ENCODE measurements at regions not wholly inside any gene's neighbourhood (a gene's known extent, or its start where the extent isn't known, plus 50 kb on each side); places are given as distances from the start of the nearest gene placed in this dataset.

DNA sequence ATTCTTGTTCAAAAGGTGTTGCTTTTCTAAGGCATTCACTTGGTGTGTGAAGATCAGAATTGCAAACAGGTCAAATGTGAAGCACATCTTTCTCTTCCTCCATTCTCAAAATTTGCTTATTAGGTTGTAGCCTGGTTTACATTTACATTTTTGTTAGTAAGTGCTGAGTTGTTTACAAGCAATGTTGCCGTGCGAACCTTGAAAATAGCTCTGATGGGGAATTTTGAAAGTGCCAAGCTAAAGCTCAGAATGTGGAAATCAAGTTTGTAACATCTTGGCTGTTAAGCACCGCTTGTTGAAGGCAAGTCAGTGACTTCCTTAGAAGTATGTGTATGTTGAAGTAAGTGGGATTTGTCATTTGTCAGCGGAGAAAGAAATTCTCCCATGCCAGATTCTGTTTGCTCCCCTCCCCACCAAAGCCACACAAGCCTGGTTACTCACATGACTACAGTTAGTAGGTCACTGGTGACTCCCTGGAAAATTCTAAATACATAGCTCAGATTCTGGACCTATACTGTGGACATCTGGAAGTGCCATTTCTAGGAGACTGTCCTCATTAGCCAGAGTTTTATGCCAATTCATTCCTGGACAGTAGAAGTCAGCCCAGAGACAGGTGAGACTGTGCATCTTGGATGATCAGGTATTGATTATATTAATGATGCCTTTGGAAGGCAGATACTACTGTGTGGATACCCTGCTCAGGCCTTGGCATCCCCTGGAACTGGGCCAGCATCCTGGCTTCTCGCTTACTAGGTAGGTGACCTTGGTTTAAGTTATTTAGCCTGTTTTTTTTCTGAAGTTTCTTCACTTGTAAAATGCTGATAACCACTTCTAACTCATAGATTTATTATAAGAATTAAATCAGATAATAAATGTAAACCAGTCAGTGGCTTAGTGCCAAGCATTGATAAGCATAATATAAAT is 390.6 kb upstream of the SEMA6D start:
- no peaks in the 10 kb centered on the region for H3K27me3 Mint-ChIP-seq
- H3K36me3 Mint-ChIP-seq = no peaks in the 10 kb centered on the region
- H3K9me3 Mint-ChIP-seq (ENCODE audit: low read depth) = no peaks in the 10 kb centered on the region
- CTCF ChIA-PET = no interaction called here
- H3K27ac Mint-ChIP-seq = no peak overlapping the region
- ATAC-seq (no peak), DNase-seq (no peak)
- no peaks in the 10 kb centered on the region for H3K4me1 Mint-ChIP-seq
- no peak overlapping the region for H3K4me3 Mint-ChIP-seq

DNA sequence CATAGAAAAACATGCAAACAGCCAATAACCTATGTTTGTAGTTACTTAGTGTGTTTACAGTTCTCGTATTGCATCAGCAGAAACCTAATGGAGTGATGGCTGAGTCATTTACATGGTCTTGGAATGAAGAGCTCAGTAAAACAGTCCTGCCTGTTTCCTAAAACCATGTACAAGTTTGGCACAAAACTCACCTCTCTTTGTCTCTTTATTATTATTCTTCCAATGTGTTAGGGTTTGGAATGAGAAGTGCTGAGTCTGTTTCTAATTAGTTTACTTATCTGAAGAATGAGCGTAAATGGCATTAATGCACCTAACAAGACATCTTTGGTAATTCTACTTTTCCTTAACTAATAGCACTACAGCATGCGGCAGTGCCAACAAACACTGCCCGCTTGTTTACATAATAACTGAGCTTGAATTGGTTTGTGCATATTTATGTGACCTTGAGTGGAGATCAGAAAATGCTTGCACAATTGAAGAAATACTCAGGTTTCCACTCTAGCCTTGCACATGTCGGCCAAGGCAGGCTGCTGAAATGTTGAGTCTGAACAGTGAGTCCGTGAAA is 385.4 kb upstream of the SEMA6D start:
- Mint-ChIP-seq H3K27ac (no peak overlapping the region), H3K9me3 (ENCODE audit: low read depth) (peaks cover 4% of the 10 kb centered on the region), H3K4me3 (no peak overlapping the region), H3K4me1 (no peaks in the 10 kb centered on the region), H3K36me3 (no peaks in the 10 kb centered on the region), H3K27me3 (no peaks in the 10 kb centered on the region)
- no peak for DNase-seq
- CTCF ChIA-PET = no interaction called here
- ATAC-seq = no peak

DNA sequence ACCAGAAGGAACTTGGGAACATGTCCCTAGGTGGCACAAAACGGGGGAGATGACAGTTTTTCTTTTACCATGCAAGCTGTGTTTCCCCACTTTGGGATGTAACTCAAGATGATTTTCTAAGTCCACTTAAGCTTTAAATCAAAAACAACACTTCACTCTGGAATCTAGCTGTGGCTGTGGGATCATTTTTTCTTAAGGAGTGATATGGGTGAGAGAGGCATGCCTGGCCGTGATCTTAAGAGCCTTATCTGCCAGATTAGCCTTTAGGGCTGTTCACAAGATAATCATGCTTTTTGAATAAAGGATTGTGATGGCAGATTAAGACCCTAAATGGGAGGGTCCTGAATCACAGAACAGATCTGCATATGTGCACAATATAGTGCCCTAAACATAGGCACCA is 384.8 kb upstream of the SEMA6D start:
- Mint-ChIP-seq H3K36me3 (no peaks in the 10 kb centered on the region), H3K27ac (no peak overlapping the region), H3K9me3 (ENCODE audit: low read depth) (peaks cover 6% of the 10 kb centered on the region), H3K4me1 (no peaks in the 10 kb centered on the region), H3K4me3 (no peak overlapping the region), H3K27me3 (no peaks in the 10 kb centered on the region)
- no peak for ATAC-seq
- CTCF ChIA-PET = no interaction called here
- DNase-seq = no peak

DNA sequence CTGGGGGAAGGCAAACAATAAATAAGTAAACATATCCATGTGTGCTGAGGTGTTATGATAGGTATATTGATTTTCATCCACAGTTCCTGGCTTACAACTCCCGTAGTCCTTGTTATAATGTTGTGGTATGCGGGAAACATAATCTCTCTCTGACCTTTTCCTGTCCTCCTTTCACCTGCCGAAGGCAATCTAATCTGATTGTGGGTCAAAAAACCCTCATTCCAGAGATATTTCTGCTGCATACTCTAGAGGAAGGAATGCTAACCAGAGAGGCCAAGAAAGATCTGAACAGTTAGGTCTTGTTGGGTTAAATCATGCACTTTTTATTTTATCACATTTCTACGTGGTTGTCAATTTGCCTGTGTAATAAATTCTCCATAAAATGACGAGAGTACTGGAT is 383.6 kb upstream of the SEMA6D start:
- H3K27me3 Mint-ChIP-seq = no peaks in the 10 kb centered on the region
- no peaks in the 10 kb centered on the region for H3K4me1 Mint-ChIP-seq
- no peak overlapping the region for H3K27ac Mint-ChIP-seq
- CTCF ChIA-PET = no interaction called here
- no peak overlapping the region for H3K4me3 Mint-ChIP-seq
- H3K9me3 Mint-ChIP-seq (ENCODE audit: low read depth) = peaks cover 8% of the 10 kb centered on the region
- no peak for ATAC-seq
- no peaks in the 10 kb centered on the region for H3K36me3 Mint-ChIP-seq
- no peak for DNase-seq

DNA sequence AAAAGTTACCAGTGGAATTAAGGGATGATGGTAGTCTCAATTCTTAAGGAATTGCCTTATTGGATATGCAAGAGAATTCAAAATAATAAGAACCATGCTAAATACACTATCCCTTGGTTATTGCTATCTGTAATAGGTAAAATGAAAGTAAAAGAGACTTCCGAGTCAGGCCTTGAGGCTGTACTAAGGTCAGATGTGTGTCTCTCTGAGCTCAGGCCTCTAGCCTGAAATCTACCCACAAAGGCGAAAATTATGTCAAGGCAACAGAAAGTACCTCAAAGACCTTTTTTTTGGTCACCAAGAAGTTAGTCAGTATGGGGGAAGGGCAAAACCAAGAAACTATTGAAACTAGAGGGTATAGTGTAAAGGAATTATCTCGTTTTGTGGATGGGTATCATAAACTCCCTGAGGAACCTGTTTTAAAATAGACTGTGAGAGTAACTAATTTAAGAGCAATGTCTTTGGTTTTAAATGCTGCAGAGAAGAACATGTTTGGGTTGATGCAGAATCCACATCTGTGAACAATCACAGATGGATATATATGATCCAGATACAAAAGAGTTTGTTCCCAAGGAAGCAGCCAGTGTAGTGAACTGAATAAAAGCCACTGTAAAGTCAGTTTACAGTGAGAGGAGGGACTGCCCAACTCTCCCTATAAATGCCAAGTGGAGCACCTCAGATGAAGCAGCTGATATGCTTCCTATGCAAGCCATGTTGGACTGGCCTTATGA is 382.3 kb upstream of the SEMA6D start:
- Mint-ChIP-seq H3K27me3 (no peaks in the 10 kb centered on the region), H3K9me3 (ENCODE audit: low read depth) (peaks cover 9% of the 10 kb centered on the region), H3K36me3 (no peaks in the 10 kb centered on the region), H3K4me3 (no peak overlapping the region), H3K4me1 (no peaks in the 10 kb centered on the region), H3K27ac (no peak overlapping the region)
- ATAC-seq = no peak
- CTCF ChIA-PET = no interaction called here
- no peak for DNase-seq

DNA sequence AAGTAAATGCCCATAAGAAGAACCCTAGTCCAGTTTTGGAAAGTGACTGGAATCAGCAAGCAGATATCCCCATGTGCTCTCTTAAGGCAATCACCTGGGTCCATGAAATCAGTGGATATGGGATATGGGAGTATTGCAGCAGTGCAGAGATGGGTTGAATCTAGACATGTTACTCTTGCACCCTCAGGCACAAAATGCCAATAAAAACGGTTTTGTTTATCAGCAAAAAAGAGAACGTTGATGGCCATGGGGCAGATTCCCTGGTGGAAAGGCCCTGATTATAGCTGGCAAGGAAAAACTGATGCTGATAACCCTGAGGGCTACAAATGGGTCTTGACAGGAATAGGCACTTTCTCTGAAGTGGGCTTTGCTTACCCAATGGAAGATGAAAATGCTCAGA is 380.2 kb upstream of the SEMA6D start:
- ATAC-seq = no peak
- H3K27me3 Mint-ChIP-seq = no peaks in the 10 kb centered on the region

DNA sequence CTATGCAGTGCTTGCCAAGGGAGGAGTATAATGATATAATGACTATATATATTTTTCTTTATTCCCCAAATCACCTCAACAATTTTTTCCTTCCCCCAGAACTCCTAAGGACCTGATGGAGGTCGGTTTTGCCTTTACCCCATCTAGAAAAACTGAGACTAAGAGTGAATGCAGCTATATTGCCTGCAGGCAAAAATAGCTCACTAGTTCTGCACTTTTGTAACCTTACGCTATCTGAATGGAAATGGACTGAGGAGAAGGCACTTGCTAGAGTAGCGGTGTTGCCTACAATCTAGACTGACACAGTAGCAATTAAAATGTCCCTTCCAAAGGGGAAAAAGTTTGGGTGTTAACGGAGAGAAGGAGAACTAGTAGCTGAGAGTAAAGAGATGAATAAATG is 379.5 kb upstream of the SEMA6D start:
- no peaks in the 10 kb centered on the region for H3K4me1 Mint-ChIP-seq
- H3K9me3 Mint-ChIP-seq (ENCODE audit: low read depth) = peaks cover 10% of the 10 kb centered on the region
- no peak for ATAC-seq
- no peak for DNase-seq
- CTCF ChIA-PET = no interaction called here
- H3K27ac Mint-ChIP-seq = no peak overlapping the region
- no peaks in the 10 kb centered on the region for H3K27me3 Mint-ChIP-seq
- no peak overlapping the region for H3K4me3 Mint-ChIP-seq
- no peaks in the 10 kb centered on the region for H3K36me3 Mint-ChIP-seq

More for the DNA sequence above, 380.2 kb upstream of the SEMA6D start:
- Mint-ChIP-seq H3K4me1 (no peaks in the 10 kb centered on the region), H3K27ac (no peak overlapping the region), H3K36me3 (no peaks in the 10 kb centered on the region), H3K9me3 (ENCODE audit: low read depth) (peaks cover 10% of the 10 kb centered on the region), H3K4me3 (no peak overlapping the region)
- CTCF ChIA-PET = no interaction called here
- DNase-seq = no peak

DNA sequence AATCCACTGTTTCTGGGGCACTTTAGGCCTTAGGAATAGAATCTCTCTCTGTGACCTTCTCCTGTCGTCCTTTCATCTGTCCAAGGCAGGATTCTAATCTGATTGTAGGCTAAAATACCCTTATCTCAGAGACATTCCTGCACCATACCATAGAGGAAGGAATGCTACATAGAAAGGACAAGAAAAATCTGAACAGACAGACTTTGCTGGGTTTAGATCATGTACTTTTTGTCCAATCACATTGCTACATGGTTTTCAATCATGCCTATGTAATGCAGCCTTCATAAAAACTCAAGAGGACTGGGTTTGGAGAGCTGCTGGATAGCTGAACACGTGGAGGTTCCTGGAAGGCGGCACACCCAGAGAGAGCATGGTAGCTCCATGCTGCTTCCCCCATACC is 378.5 kb upstream of the SEMA6D start:
- no peaks in the 10 kb centered on the region for H3K27me3 Mint-ChIP-seq
- no peak overlapping the region for H3K27ac Mint-ChIP-seq
- H3K36me3 Mint-ChIP-seq = no peaks in the 10 kb centered on the region
- no peak overlapping the region for H3K4me3 Mint-ChIP-seq
- CTCF ChIA-PET = no interaction called here
- ATAC-seq (no peak), DNase-seq (no peak)
- H3K4me1 Mint-ChIP-seq = no peaks in the 10 kb centered on the region
- H3K9me3 Mint-ChIP-seq (ENCODE audit: low read depth) = peaks cover 7% of the 10 kb centered on the region

DNA sequence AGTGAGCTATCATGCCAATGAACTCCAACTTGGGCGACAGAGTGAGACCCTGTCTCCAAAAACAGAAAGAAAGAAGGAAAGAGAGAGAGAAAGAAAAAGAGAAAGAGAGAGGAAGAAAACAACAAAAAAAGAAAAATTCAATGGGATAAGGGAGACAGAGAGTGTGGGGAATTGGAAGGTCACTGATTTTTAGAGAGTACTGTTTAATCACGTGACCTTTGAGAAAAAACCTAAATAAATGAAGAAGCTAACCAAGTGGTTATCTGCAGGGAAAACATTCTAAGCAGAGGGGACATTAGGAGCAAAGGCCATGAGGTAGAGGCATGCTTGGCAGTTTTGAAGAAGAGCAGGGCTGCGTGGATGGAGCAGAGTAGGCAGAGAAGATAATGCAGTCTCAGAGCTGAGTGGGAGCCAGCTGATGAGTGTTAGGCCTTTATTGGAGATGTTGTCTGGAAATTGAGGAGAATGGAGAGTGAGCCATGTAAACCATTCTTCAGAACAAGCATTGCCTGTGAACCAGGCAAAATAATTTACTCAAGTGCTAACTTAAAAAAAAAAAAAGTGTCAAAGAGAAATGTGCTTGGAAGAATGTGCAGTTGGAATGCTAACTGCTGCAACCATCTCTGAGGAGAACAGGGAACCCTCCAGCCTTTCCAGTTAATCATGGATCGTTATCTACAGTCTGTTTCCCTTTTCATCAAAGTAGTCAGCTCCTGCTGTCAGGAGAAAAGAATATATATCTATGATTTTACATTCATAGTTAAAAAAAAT is 377.3 kb upstream of the SEMA6D start:
- DNase-seq (no peak), ATAC-seq (no peak)
- Mint-ChIP-seq H3K9me3 (ENCODE audit: low read depth) (peaks cover 5% of the 10 kb centered on the region), H3K4me3 (no peak overlapping the region), H3K27me3 (no peaks in the 10 kb centered on the region), H3K36me3 (no peaks in the 10 kb centered on the region), H3K27ac (no peak overlapping the region), H3K4me1 (no peaks in the 10 kb centered on the region)
- CTCF ChIA-PET = no interaction called here

DNA sequence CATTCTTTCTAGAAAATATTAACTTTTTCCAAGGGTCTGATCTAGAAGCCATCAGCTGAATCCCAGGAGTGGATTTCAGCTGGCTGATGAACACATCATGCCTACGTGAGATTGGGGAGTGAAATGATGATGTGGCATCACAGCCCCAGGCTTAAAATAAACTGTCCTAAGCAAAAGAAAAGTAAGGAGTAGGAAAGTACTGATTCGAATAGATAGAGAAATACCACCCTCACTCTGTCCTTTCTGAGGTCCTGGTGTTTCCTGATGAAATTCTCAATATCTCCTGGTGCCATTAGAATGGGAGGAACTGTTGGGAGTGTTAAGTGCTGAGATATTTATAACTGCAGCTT is 376.8 kb upstream of the SEMA6D start:
- Mint-ChIP-seq H3K9me3 (ENCODE audit: low read depth) (peaks cover 5% of the 10 kb centered on the region), H3K4me3 (no peak overlapping the region), H3K27me3 (no peaks in the 10 kb centered on the region), H3K27ac (no peak overlapping the region), H3K36me3 (no peaks in the 10 kb centered on the region), H3K4me1 (no peaks in the 10 kb centered on the region)
- DNase-seq = no peak
- CTCF ChIA-PET = no interaction called here
- ATAC-seq = no peak

DNA sequence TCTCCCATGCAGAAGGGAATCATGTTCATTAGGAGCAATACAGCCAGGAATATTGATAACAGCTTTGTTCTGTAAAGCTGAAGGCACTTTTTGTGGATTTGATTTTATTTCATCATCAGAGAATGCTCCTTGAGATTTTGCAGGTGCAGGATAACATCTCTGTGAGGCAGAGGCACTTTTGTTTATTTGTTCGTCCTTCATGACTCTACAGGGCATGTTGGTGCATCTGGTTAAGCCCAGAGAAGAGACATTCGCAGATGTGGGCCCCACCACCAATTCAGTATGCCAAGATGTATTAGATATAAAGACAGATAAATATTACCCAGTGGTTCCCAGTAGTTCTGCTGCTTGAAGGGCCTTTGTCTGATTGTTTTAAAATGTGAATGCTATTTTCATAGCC is 368.1 kb upstream of the SEMA6D start:
- no peaks in the 10 kb centered on the region for H3K4me1 Mint-ChIP-seq
- ATAC-seq = no peak
- no peak for DNase-seq
- H3K36me3 Mint-ChIP-seq = no peaks in the 10 kb centered on the region
- no peak overlapping the region for H3K4me3 Mint-ChIP-seq
- H3K9me3 Mint-ChIP-seq (ENCODE audit: low read depth) = no peaks in the 10 kb centered on the region
- CTCF ChIA-PET = no interaction called here
- H3K27ac Mint-ChIP-seq = no peak overlapping the region
- H3K27me3 Mint-ChIP-seq = no peaks in the 10 kb centered on the region

DNA sequence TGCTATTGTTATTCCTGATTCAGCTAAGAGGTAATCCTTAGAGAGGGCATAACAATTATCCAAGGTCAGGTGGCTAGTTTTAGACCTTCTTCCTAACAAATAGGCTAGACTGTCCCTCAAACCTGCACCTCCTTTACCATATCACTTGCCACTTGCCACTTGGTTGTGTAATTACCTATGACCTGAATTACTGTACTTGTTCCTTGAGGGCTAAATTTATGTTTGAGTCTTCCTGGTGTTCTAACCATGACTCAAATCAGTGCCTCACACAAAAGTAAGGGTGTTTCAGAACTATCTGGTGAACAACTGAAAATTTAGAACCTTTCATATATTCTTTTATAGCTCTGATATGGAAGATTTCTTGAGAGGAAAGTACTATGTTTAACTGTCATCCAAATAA is 365.8 kb upstream of the SEMA6D start:
- CTCF ChIA-PET = no interaction called here
- H3K4me1 Mint-ChIP-seq = no peaks in the 10 kb centered on the region
- H3K27ac Mint-ChIP-seq = no peak overlapping the region
- no peaks in the 10 kb centered on the region for H3K36me3 Mint-ChIP-seq
- DNase-seq (no peak), ATAC-seq (no peak)
- no peaks in the 10 kb centered on the region for H3K27me3 Mint-ChIP-seq
- no peak overlapping the region for H3K4me3 Mint-ChIP-seq
- H3K9me3 Mint-ChIP-seq (ENCODE audit: low read depth) = no peaks in the 10 kb centered on the region

DNA sequence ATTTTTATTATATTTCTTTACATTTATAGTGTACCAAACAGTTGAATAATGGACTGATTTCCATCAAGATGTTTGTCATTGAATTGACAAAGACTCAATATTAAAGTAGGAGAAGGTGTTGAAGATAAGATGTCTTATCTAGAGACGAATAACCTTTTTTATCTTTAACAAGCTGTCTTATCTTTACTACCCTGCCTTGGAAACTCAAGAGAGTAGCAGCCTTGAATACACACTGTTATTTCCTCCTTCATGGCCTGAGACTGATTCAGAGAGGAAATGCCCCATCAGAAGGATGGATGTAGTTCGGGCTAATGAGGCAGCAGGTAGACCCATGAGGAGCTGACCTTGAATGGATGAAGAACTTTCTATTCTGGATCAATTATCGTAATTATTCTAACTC is 365.1 kb upstream of the SEMA6D start:
- H3K4me3 Mint-ChIP-seq = no peak overlapping the region
- no peaks in the 10 kb centered on the region for H3K27me3 Mint-ChIP-seq

More for the DNA sequence above, 365.1 kb upstream of the SEMA6D start:
- DNase-seq = no peak
- Mint-ChIP-seq H3K36me3 (no peaks in the 10 kb centered on the region), H3K9me3 (ENCODE audit: low read depth) (no peaks in the 10 kb centered on the region), H3K4me1 (no peaks in the 10 kb centered on the region), H3K27ac (no peak overlapping the region)
- CTCF ChIA-PET = no interaction called here
- ATAC-seq = no peak

All from activated CD8-positive, alpha-beta memory T cell treated with anti-CD3 and anti-CD28 coated beads, Interleukin-2, amount 10 ng/mL, durations not matched to agents 7 days and 5 days (primary cell).